GM12891 (cell line): ENCODE measurements at regions not wholly inside any gene's neighbourhood (a gene's known extent, or its start where the extent isn't known, plus 50 kb on each side); places are given as distances from the start of the nearest gene placed in this dataset.

Experiments used
- POLR2A ChIP-seq: IDR thresholded peaks from 2 replicates; pipeline ENCODE4 v1.6.1; 2011; ENCODE audit warnings: low read depth, low read length, control low read depth
- POLR2AphosphoS5 ChIP-seq: IDR thresholded peaks from 2 replicates; pipeline ENCODE4 v1.6.1; 2011; ENCODE audit warnings: low read depth, low read length, control low read depth
- SPI1 ChIP-seq: IDR thresholded peaks from 2 replicates; pipeline ENCODE4 v1.6.1; 2011; ENCODE audit warnings: low read depth, low read length, control low read depth
- TAF1 ChIP-seq: IDR thresholded peaks from 2 replicates; pipeline ENCODE4 v1.6.1; 2011; ENCODE audit warnings: low read depth, low read length, control low read depth

DNA sequence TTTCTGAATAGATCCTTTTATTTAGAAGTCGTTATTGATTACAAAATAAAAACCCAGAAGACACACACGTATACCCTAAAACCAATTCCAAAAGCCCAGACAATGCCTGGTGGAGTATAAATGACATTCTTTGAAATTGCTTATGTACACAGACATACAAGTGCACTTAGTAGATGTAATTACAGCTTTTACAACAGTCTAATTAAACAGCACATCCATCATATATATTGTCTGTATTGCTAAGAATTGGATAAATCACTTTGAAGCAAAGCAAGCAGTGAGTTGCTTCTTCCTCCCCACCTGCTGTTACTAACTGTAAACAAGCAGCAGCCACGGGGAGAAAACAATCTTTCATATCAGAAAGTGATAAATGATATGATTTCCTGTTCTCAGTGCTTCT lies 645.7 kb downstream of the TLL1 start:
- TF ChIP-seq POLR2AphosphoS5 (no peak), SPI1 (no peak), POLR2A (no peak), TAF1 (no peak)
